Kidney capillary endothelial cell (primary cell): ENCODE measurements at regions not wholly inside any gene's neighbourhood (a gene's known extent, or its start where the extent isn't known, plus 50 kb on each side); places are given as distances from the start of the nearest gene placed in this dataset.

ENCODE experiments used
- DNase-seq: peaks from one replicate; pipeline ENCODE4 v3.0.0-alpha.2; 2018; ENCODE audit warnings: low spot score

DNA sequence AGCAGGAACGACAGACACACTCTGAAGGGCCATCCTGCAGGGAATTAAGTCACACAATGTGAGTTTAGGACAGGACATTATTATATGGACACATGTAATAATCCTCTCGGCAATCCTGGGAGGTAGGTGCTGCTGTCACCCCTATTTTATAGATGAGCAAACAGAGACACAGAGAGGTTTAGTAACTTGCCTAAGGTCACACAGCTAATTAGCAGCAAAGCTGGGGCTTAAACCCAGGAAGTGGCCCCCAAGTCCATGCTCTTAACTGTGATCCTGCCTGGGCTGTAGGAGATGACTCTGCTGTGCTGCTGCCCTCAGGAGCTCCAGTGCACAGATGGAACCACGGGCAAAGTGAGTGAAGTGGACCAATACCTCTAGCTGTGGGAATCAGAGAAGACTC is 660.0 kb downstream of the PTPRU start:
- no peak for DNase-seq

- DNase-seq: no peak
Observed at GRCh38 chr1:29895201-29895600, 658.9 kb downstream of the PTPRU start.

DNA sequence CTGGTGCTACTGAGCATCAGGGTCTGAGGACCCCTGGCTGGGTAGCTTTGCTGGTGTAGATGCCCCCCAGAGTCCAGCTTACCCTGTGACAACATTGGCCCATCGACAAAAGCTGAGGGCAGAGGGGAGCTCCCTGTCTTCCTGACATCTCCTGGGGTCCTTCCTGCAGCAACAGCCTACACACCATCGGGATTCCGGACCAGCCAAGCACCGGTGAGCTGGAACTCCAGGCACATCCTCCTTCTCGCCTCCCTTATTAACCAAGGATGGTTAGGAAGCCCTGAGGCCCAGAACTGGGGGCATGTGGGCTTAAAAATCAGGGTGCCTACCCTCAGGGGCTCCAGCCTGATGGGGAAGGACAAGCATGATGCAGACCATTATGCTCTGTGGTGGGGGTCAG is 658.0 kb downstream of the PTPRU start:
- no peak for DNase-seq

- DNase-seq: no peak
Observed at GRCh38 chr1:29893806-29894205, 657.5 kb downstream of the PTPRU start.

- no peak for DNase-seq
Observed at GRCh38 chr1:29893046-29893723, 656.9 kb downstream of the PTPRU start.

- no peak for DNase-seq
Observed at GRCh38 chr1:29892247-29892646, 655.9 kb downstream of the PTPRU start.

GRCh38 chr1:29890201-29890959 is 654.1 kb downstream of the PTPRU start:
- no peak for DNase-seq

GRCh38 chr1:29889776-29890175 is 653.5 kb downstream of the PTPRU start:
- DNase-seq: no peak

DNA sequence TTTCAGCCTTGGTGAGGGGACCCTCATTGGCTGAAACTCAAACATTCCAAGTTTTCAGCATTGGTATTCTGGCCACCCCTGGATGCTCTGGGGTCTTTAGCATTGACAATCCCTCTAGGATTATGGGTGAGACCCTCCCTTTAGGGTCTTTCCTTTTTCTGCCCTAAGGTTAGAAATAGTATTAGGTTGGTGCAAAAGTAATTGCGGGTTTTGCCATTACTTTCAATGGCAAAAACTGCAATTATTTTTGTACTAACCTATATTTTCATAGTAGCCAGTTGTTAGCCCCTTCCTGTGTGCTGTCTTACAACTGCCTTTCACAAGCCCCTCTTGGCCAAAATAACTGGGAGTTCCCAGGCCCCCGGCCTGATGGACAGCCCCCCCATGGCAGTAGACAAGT is 648.4 kb downstream of the PTPRU start:
- no peak for DNase-seq

DNA sequence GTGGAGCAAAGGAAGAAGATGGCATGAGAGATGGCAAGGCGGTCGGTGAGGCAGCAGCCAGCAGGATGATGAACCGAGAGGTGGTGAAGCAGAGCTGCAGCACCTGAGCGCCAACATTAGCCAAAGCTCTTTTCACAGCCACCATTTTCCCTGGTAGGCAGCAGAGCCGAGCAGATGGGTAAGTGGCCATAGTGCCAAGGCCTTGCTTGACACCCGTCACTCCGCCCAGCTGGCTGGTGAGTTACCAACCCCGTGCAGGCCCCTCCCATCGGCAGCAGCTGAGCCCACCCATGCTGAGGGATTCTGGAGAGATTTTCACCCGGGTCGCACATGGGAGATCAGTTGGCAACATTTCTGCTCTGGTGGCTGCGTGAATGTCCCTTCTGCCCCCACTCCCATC is 647.7 kb downstream of the PTPRU start:
- DNase-seq: no peak

DNA sequence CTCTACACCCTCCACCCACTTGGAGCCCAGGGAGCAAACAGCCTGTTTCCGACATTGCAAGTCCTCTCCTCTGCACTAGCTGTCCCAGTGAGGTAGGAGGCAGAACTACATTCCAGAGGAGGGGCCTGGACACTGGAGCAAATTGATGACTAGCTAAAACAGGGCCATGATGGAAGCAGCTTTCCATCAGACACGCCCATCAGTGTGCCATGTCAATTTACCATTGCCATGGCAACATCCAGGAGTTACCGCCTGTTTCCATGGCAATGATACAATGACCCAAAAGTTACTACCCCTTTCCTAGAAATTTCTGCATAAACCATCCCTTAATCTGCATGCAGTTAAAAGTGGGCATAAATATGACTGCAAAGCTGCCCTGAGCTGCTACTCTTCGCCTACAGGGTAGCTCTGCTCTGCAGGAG is 647.1 kb downstream of the PTPRU start:
- no peak for DNase-seq

DNA sequence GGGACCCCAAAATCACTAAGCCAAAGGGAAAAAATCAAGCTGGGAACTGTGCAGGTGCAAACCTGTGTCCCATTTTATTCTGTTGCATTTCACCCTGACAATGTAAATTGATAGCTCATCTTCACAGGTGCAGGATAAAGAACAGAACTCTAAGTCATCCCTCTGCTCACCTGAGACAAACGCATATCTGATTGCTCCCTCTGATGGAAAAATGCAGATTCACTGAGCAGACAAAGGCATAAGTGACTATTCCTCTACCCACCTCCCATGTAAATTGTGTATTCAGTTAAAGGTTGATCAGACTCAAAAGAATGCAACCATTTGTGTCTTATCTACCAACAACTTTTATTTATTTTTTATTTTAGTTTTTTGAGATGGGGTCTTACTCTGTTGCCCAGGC is 644.2 kb downstream of the PTPRU start:
- no peak for DNase-seq

DNA sequence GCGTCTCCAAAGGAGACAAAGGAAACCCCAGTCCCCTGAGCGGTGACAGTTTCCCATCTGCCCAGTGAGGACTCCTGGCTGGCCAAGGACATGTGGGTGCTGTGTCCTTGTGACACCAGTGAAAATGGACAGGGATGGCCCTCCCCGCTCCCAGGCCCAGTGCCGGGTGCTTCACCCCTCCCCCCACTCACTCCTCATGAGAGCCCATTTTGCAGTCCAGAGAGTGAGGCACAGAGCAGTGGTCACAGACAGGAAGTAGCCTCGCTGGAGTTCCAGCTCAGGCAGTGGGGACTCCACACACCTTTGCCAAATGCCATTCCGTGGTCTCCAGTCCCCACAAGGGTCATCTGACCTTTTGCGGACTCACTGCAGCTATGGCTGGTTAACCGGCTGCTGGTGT is 642.9 kb downstream of the PTPRU start:
- DNase-seq: no peak

- no peak for DNase-seq
Observed at GRCh38 chr1:29878501-29878900, 642.2 kb downstream of the PTPRU start.

DNA sequence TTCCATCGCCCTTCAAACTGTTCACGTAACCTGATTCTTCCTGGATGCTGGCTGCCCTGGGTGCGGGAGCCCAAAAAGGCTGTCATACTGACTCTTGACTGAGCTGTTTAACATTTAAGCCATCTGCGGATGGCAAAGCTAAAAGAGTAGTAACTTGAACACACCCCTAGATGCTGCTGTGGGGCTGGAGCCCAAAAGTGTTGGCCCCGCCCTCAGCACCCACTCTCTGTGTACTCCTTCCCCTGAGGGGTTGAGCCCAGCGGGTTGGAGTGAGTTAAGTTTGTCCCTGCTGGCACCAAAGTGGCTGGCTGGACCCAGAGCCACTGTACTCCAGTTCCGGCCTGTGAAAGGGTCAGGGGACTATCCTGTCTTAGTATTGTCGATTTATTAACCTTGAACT is 640.6 kb downstream of the PTPRU start:
- DNase-seq: no peak

- DNase-seq: no peak
Observed at GRCh38 chr1:29876441-29876840, 640.1 kb downstream of the PTPRU start.

- DNase-seq: peak; percentile 97
Observed at GRCh38 chr1:29875557-29876028, 639.3 kb downstream of the PTPRU start.

DNA sequence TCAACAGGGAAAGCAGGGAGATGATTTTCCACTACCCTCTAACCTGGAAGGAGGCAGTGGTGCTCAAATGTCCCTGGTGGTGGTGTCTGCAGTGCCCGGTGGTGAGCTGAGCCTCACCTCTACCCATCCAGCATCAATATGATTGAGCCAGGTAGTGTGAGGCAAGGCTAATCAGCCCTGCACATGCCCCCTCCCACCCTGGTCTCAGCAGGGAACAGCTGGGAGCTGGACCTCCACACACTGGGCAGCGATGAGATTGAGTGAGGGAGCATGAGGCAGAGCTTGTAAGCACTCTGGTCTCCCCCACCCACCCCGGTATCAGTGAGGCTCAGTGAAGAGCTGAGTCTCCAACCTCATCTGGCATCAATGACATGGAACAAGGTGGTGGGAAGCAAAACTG is 634.3 kb downstream of the PTPRU start:
- DNase-seq: no peak

GRCh38 chr1:29869802-29870201 is 633.5 kb downstream of the PTPRU start:
- DNase-seq: no peak

DNA sequence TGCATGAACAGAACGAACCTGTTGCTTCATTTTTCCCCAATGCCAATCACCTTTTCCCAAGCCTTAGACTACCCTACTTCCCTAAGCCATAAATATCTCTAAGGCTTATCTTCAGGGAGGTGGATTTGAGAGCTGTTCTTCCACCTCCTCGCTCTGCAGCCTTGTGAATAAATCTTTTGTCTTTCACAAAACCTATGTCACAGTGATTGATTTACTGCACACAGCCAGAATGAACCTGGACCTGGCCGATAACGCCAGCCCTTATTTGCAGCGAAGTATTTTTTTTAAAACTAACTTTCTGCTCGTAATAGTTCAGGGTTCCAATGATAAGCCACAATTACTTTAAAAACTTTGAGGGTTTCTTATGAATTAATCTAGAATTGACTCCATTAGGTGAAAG is 632.6 kb downstream of the PTPRU start:
- DNase-seq: no peak

- DNase-seq: no peak
Observed at GRCh38 chr1:29868096-29868495, 631.8 kb downstream of the PTPRU start.

- no peak for DNase-seq
Observed at GRCh38 chr1:29865051-29865450, 628.7 kb downstream of the PTPRU start.

- DNase-seq: no peak
Observed at GRCh38 chr1:29864431-29865022, 628.2 kb downstream of the PTPRU start.
